ENCODE measurements at regions not wholly inside any gene's neighbourhood (a gene's known extent, or its start where the extent isn't known, plus 50 kb on each side); places are given as distances from the start of the nearest gene placed in this dataset.

DNA sequence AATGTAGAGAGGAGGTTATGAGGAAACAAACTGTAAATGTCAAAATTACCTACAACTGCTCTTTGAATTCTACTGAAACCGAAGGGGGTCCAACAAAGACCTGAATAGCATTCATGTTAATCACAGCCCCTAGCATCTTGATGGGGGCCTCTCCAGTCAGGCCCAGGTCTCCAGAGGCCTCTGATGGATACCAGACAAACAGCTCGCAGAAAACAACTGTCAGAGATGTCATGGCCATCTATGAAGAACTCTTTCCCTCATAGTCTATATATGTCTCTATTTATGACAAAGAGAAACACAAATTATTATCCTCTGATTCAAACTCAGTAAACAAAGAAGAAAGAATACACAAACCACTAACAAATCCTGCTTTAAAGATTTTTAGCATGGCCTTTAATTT, 432.6 kb downstream of the CAAP1 start:
- no peak for DNase-seq (ENCODE audit: low spot score)
- intact Hi-C loops (cut with DNase I): no loop called here
- no peak for ATAC-seq

DNA sequence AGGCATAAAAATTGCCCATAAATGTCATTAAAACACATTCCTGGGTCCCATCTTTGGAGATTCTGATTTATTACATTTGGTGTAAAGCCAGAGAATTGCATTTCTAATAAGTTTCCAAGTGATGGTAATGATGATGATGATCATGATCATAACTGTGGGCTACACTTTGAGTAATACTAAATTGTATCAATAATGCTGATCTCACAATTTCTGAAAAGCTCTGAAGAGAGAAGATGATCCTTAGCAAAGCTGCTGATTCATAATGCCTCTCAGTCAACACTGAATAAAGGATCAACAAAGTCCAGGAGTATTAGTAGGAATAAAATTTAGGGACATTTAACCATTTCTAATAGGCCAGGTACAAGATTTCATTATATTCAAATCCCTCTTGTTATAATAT, 434.5 kb downstream of the CAAP1 start:
- ATAC-seq: no peak
- no peak for DNase-seq (ENCODE audit: low spot score)
- intact Hi-C loops (cut with DNase I): no loop called here

DNA sequence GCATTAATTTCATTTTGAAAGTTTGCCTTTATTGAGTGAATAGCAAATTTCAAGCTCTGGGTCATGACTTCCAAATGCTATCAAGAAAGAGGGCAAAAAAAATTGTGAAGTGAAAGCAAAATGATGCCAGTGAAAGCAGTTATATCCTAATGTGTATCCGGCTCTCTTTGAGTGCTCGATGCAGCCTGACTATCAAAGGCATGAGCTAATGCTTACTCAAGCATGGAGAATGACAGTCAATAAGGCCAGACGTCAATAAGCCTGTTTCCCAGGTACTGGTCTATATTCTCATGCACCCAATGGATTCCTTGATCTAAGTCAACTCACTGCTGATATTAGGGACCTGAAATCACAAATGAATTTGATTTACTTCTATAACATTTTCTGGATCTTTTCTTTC, 435.5 kb downstream of the CAAP1 start:
- DNase-seq (ENCODE audit: low spot score) (no peak), ATAC-seq (no peak)
- intact Hi-C loops (cut with DNase I): no loop called here

DNA sequence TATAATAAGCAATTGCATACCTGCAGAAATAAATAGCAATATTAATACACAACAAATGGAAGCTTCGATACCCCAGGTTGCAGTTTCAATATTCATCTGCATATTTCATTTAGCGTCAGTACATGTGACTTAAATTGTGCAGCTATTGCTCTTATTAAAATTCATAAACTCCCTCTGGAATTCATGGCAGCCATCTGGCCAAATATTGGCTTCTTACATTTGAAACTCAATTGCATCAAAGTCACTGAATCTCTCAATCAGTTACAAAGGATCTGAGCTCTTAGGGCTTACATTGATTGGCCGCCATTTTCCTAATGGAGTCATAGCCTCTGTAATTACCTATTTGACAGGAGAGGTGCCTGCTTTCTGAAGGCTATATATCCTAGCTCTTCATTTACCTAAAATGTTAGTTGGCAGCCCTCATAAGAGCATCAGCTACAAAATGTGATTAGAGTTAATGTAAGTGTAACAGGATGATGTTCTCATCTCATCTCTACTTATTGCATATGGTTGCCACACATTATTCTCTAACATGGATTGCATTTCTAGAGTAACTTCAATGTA, 453.5 kb downstream of the CAAP1 start:
- intact Hi-C loops (cut with DNase I): no loop called here
- no peak for ATAC-seq
- no peak for DNase-seq (ENCODE audit: low spot score)

DNA sequence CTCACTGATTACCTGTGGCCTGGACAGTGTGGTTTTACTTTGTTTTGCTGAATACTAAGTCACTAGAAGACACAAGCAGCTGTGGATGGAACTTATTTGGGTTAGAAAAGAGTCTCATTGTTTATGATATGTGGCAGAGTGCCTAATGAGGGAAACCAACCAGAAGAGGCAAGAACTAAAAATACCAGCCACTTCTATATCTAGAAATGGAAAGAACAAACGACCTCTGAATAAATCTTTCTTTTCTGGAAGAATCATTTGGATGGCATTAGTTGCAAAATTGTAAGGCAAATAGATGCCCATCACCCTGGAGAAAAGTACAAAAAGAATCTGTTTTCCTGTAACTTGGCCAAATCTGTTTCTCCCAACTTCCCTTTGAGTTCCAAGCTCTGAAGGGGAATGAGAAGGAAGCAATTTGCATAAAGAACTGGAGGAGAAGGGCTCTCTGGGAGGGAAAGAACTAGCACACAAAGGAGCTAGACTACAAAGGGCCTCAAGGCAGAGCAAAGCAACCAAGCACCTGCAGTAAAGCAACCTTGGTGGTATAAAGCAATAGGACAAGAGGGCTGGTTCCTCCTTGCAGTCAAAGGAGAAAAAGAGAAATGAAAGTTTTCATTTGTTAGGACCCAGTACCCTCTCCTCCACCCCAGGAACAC, 455.4 kb downstream of the CAAP1 start:
- no peak for ATAC-seq
- intact Hi-C loops (cut with DNase I): no loop called here
- DNase-seq (ENCODE audit: low spot score): no peak

DNA sequence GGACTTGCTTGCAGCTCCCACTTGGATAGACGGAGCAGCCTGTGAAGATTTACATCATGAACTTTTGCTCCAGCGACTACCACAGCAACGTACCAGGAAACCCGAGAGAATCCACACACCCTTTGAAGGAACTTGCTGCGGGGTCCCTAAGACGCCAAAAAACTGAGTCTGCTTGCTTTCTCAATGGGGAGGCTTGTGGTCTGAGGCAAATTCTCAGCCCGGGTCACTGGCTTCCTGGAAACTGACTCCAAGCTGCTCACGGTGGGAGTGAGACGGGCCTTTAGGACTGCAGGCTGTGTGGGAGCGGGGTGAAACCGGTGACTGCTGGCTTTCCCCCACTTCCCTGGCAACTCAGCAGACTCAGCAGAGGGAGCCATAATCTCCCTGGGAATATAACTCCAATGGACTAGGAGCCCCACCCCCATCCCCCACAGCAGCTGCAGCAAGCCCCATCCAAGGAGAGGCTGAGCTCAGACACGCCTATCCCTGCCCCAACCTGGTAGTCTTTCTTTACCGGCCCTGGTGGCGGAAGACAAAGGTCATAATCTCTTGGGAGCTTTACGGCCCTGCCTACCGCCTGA, 466.0 kb downstream of the CAAP1 start:
- DNase-seq (ENCODE audit: low spot score): no peak
- intact Hi-C loops (cut with DNase I): no loop called here
- no peak for ATAC-seq

DNA sequence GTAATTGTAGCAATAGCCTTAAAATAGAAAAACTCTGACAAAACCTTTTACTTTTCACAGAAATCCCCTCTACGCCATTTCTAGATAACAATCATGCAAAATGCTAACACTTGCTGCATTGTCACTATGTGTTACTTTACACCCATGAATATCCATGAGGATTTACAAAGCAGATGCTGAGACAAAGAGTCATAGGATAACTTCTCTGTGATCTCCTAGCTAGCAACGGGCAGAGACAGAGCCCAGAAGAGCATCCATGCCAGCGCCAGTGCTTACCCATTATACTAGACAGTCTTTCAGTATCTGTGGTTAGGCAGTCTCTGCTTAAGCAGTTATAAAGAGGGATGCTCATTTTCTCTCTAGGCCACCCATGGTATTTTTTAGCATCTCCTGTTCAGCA, 474.1 kb downstream of the CAAP1 start:
- intact Hi-C loops (cut with DNase I): no loop called here
- ATAC-seq (no peak), DNase-seq (ENCODE audit: low spot score) (no peak)

DNA sequence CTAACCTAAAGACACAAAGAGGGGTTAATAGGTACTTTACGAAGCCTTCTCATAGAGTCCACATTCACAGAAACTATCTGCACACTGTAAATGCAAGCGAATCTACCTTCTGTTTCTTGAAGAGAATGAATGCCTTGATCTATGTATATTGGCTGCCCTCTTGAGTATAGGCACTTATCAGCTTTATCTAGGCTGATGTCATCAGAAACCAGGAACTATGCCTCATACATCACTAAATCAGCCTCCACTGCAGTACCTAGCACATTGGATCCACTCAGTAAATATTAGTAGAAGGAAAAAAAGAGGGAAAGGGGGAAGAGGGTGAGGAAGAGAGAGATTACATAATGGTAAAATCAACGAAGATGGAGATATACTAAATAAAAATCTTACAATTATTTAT, 477.1 kb downstream of the CAAP1 start:
- ATAC-seq: no peak

DNA sequence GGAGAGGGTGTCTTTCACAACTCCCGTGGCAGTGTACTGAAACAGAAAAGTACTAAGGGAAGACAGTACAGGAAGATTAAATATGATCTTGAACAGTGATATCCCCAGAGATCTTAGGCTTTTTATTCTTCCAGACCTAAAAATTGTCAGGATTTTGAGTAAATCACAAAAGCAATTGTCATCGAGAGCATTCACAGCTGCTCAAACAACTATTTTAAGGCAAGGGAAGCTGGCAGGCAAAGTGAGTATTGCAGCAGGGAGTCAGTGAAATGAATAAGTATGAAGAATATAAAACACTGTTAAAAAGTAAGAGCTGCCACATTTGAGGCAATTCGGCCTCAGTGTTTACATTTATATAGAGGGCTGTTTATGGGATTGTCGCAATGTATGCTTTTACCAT, 479.0 kb downstream of the CAAP1 start:
- DNase-seq (ENCODE audit: low spot score) (no peak), ATAC-seq (no peak)
- intact Hi-C loops (cut with DNase I): no loop called here

More for the DNA sequence above, 477.1 kb downstream of the CAAP1 start:
- no peak for DNase-seq (ENCODE audit: low spot score)
- intact Hi-C loops (cut with DNase I): no loop called here

DNA sequence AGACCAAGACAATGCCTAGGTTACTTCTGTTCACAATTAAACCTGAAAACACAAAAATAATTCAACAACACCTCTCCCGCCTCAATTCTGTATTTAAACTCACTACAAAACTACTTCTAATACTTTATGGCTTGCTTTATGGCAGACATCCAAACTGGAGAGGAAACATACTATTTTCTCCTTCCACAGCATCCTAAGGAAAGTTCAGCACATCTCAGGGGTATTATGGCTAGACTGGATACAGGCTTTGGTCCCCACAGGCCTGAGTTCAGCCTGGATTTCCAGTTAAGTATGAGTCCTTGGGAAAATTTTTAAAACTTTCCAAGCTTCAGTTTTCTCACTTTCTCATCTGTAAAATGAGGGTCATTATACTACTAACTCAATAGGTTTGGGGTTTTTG, 480.2 kb downstream of the CAAP1 start:
- ATAC-seq (no peak), DNase-seq (ENCODE audit: low spot score) (no peak)
- intact Hi-C loops (cut with DNase I): no loop called here

DNA sequence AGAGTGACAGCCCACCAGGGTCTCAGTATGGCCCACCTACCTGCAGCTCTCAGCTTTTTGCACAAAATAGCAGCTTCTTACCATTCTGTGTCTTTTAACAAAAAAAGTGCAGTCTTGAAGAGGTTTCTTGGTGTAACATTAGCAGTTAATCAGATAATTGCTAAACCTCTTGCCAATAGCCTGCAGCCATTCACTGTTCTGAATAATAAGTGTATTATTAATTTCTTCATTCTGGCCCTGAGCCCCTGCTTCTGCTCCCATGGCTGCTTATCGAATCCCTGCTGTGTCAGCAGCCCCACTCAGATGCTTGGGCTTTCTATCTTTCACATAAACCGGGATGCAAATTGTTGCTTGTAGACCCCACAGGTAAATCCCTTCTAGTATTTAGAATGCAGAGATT, 485.9 kb downstream of the CAAP1 start:
- intact Hi-C loops (cut with DNase I): no loop called here
- ATAC-seq: no peak
- no peak for DNase-seq (ENCODE audit: low spot score)

DNA sequence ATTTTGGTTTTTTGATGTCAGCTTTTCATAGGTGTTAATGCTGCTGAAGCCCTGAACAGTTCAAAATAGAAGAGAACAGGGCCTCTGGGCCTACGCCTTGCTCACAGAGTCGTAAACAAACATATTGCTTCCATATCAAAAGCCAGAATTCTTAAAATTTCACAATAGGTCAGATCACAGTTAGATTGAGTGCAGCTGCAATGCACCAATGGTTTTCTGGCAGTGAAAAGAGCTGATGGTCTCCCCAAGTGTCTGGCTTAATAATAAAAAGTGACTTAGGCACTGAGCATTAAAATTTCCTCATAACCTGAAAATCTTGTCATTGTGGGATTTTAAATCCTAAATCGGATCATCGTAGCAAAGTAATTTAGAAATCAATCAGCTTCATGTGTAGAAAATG, 493.0 kb downstream of the CAAP1 start:
- intact Hi-C loops (cut with DNase I): no loop called here
- no peak for ATAC-seq
- no peak for DNase-seq (ENCODE audit: low spot score)

DNA sequence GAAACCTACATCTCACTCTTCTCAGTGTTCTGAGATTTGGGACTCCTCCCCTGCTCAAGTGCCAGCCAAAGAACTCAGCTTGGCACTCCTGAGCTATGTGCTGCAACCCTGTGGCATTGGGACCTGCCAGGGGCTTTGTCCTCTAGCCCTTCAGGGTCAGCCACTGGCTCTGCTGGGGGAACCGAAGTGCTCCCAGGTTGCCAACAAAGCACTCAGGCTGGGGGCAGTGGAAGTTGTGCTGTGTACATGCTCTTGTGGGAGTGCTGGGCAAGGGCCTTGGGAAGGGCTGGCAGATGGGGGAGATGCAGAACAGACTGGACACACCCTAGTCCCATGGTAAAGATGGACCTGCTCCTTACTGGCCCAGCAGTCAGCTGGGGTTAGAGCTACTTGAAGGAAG, 498.6 kb downstream of the CAAP1 start:
- no peak for DNase-seq (ENCODE audit: low spot score)
- intact Hi-C loops (cut with DNase I): no loop called here
- no peak for ATAC-seq

DNA sequence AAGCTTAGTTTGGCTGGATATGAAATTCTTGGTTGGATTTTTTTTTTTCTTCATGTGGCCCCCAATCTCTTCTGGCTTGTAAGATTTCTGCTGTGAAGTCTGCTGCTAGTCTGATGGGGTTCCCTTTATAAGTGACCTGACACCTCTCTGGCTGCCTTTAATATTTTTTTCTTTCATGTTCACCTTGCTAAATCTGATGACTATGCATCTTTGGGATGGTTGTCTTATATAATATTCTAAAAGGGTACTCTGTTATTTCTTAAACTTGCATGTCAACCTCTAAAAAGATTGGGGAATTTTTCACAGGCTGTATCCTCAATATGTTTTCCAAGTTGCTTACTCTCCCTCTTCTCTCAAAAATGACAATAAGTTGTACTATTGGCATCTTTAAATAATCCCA, 500.0 kb downstream of the CAAP1 start:
- no peak for DNase-seq (ENCODE audit: low spot score)
- ATAC-seq: no peak

DNA sequence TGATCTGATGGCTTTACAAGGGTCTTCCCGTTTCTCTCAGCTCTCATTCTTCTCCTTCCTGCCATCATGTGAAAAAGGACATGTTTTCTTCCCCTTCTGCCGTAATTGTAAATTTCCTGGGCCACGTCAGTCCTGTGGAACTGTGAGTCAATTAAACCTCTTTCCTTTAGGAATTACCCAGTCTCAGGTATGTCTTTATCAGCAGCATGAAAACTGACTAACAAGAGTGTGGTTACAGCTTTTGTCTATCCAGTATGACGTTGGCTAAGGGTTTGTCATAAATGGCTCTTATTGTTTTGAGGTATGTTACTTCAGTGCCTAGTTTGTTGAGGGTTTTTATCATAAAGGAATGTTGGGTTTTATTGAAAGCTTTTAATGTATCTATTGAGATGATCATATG, 501.6 kb downstream of the CAAP1 start:
- intact Hi-C loops (cut with DNase I): no loop called here
- DNase-seq (ENCODE audit: low spot score): no peak

More for the DNA sequence above, 500.0 kb downstream of the CAAP1 start:
- intact Hi-C loops (cut with DNase I): no loop called here

DNA sequence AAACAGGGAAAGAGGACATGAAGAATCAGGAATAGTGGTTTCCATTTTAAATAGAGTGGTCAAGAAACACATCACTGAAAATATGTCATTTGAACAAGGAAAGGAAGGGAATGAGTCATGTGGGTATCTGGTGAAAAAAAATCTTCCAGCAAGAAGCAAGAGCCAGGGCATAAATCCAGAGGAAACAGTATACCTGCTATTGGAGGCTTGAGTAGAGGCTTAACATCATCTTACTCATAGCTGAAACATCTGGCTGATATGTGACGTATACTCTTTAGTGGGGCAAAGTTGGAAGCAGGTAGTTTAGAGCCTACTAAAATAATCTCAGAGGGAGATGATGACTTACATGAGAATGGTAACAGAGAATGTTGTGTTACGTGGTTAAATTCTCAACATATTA, 517.2 kb downstream of the CAAP1 start:
- DNase-seq (ENCODE audit: low spot score): no peak
- no peak for ATAC-seq
- intact Hi-C loops (cut with DNase I): no loop called here

More for the DNA sequence above, 501.6 kb downstream of the CAAP1 start:
- ATAC-seq: no peak

DNA sequence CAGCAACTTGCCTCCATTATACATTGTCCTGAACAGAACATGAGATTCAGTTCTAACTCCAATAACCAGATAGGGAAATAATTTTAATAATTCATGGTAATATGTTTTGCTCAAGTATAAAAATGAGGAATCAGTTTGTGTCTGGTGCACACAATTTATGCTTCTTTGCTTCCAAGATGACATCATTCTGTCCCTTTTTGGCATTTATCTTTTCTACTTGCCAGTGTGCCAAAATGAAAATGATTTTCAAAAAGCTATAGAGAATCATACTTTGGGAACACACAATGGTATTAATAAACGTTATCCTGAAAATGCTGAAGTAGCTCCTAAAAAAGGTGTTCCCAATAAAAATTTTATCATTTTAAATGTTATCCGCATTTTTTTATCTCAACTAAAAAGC, 519.0 kb downstream of the CAAP1 start:
- intact Hi-C loops (cut with DNase I): no loop called here
- DNase-seq (ENCODE audit: low spot score): no peak
- no peak for ATAC-seq

DNA sequence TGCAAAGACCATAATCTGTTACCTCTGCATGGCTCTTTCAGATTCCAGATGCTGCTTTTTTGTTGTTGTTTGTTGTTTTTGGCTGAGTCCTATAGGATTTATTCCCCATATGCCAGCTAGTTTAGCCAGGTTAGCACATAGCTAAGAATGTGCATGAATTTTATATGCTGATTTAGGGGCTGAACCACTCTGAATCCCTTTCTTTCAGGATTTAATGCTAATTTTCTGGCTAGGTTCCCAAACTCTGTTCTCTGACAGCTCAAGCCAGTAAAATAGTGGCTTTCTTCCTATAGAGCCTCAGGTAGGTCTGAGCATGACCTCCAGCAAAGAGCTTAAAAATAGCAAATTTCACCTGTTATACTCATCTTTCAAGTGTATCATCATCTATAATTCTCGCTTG, 521.4 kb downstream of the CAAP1 start:
- DNase-seq (ENCODE audit: low spot score) (no peak), ATAC-seq (no peak)
- intact Hi-C loops (cut with DNase I): no loop called here

DNA sequence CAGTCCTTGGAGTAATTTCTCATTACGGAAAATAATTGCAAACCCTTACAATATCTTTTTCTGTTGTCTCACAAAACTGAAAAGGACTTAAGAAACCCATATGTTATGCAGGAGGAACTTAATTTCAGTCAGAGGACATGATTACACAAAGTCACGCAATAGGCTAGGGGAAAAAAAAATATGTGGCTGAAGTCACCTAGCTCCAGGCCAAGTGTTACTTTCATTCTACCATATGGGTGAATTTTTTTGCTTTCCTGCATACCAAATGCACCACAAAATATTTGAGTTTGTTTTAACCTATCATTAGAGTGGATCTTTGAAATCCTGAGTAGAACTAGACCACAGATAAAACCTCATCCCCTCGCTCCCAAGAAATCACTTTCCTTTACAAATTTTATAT, 523.5 kb downstream of the CAAP1 start:
- intact Hi-C loops (cut with DNase I): no loop called here
- ATAC-seq (no peak), DNase-seq (ENCODE audit: low spot score) (no peak)

DNA sequence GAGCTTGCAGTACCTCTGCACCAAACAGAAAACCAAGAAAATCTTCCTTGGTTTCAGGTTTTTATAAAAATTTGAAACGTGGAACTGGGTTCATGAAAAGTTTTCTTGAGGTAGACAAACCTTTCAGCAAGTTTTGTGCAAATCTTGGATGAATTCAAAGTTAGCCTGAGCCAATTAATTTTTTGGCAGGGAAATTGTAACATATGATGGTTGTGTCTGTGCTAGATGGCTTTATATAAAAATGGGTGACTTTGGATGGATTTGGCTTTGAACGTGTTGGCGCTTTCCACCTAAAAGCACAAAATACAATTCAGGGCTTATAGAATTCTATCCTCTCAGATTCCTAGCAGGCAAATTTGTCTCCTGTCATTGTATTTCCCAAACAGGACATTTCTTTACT, 524.4 kb downstream of the CAAP1 start:
- no peak for ATAC-seq
- intact Hi-C loops (cut with DNase I): no loop called here
- DNase-seq (ENCODE audit: low spot score): no peak

DNA sequence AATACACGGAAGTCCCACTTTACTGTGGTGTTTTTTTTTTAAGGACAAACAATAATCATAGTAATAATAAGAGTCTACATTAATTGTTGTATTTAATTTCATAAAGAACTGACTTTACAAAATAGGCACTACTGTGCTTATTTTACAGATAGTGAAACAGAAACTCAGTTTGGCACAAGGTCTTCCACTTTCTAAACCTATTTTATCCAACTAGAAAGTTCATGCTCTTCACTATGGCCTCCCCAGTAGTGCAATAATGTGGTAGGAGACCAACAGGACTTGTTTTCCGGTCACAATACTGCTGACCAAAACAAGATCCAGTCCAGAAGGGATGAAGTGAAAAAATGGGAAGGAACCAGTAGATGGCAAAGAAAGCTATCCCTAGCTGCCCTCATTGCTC, 531.6 kb downstream of the CAAP1 start:
- intact Hi-C loops (cut with DNase I): no loop called here
- ATAC-seq (no peak), DNase-seq (ENCODE audit: low spot score) (no peak)
